GM12892 (cell line): ENCODE measurements at regions not wholly inside any gene's neighbourhood (a gene's known extent, or its start where the extent isn't known, plus 50 kb on each side); places are given as distances from the start of the nearest gene placed in this dataset.

Experiments
- POLR2A ChIP-seq: IDR thresholded peaks from 2 replicates; pipeline ENCODE4 v1.6.1; 2011; ENCODE audit warnings: low read depth, low read length, control low read depth
- TAF1 ChIP-seq: IDR thresholded peaks from 2 replicates; pipeline ENCODE4 v1.6.1; 2011; ENCODE audit warnings: low read depth, mild to moderate bottlenecking, control low read depth, low read length, borderline replicate concordance

DNA sequence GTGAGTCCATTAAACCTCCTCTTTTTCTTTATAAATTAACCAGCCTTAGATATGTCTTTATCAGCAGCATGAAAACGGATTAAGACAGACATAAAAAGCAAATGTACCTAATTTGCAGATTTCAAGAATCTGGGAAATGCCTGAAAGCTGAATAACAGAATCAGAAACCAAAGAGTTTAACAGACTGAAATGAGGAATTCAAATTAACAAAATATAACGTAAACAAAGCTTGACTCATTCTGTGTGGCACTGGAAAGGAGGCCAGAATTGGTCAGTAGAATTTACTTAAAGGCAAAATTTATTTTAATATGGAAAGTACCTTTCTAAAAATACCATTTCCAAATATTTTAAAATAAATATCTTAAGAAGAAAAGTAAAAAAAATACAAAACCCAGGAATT lies 540.6 kb upstream of the HTR2A start:
- no peak for TF ChIP-seq POLR2A
- no peak for TF ChIP-seq TAF1
